ENCODE measurements at regions not wholly inside any gene's neighbourhood (a gene's known extent, or its start where the extent isn't known, plus 50 kb on each side); places are given as distances from the start of the nearest gene placed in this dataset.
A peak's percentile ranks its signal among the peaks of the same experiment; 100 is the strongest.

GRCh38 chr4:56149591-56149990, 200.8 kb downstream of the CEP135 start:
- H3K9ac ChIP-seq: no peak overlapping the region
- no peaks in the 10 kb centered on the region for H4K20me1 ChIP-seq (ENCODE audit: insufficient read depth)
- no peaks in the 10 kb centered on the region for H3K79me2 ChIP-seq (ENCODE audit: insufficient read depth)
- no peak for DNase-seq
- H3K36me3 ChIP-seq (replicated peaks in 1 of 2; ENCODE audit: control insufficient read depth in 1 of 2, insufficient read depth in 2 of 2, low read length in 1 of 2): no peaks in the 10 kb centered on the region
- CTCF ChIA-PET: interaction anchor here (0.8 kb wide), 1 partner anchor 15 kb away, joined by 3 read pairs; no protein-coding TSS in a partner anchor
- H3K4me3 ChIP-seq (ENCODE audit: low read depth in 2 of 2, low read length in 1 of 2): no peak overlapping the region
- H3K4me2 ChIP-seq: no peak overlapping the region
- H3K9me3 ChIP-seq: no peaks in the 10 kb centered on the region
- WGBS (ENCODE audit: low lambda C conversion rate): 59% methylated on average over 2 of the region's 2 CpGs
- H3F3A ChIP-seq (replicated peaks; ENCODE audit: insufficient read depth): peaks cover 4% of the 10 kb centered on the region
- POLR2A ChIA-PET: no interaction called here
- H2AFZ ChIP-seq (ENCODE audit: low read depth): no peak overlapping the region
- TF ChIP-seq GABPA (IDR thresholded peaks at IDR 0.05; ENCODE audit: low read depth): no peak
- no peak for TF ChIP-seq REST (IDR thresholded peaks at IDR 0.05; ENCODE audit: low read depth, low read length)
- TF ChIP-seq FOSL2 (IDR thresholded peaks at IDR 0.05; ENCODE audit: borderline replicate concordance, low read depth): no peak
- TF ChIP-seq YY1 (IDR thresholded peaks at IDR 0.05; ENCODE audit: low read depth): no peak
- TF ChIP-seq USF2 (IDR thresholded peaks at IDR 0.05; ENCODE audit: borderline replicate concordance, low read depth, low read length): no peak
- no peak for TF ChIP-seq CHD2 (IDR thresholded peaks at IDR 0.05; ENCODE audit: low read length, partially characterized antibody)
- TF ChIP-seq NRF1 (IDR thresholded peaks at IDR 0.05; ENCODE audit: low read depth, low read length): no peak
- TF ChIP-seq RCOR1 (IDR thresholded peaks at IDR 0.05; ENCODE audit: low read length): no peak
- no peak for TF ChIP-seq ELF1 (IDR thresholded peaks at IDR 0.05)
- TF ChIP-seq FOXJ3 (CRISPR knock-in tag; IDR thresholded peaks at IDR 0.05): no peak
- TF ChIP-seq POLR2AphosphoS5 (IDR thresholded peaks at IDR 0.05; ENCODE audit: low read depth, low read length): no peak
- no peak for TF ChIP-seq RFX5 (IDR thresholded peaks at IDR 0.05; ENCODE audit: low read length)
- TF ChIP-seq RAD21 (IDR thresholded peaks at IDR 0.05; ENCODE audit: low read length): no peak
- no peak for TF ChIP-seq SIN3A (IDR thresholded peaks at IDR 0.05; ENCODE audit: borderline replicate concordance, low read depth, low read length)
- no peak for TF ChIP-seq MAX (IDR thresholded peaks at IDR 0.05; ENCODE audit: low read depth)
- no peak for TF ChIP-seq FOXM1 (IDR thresholded peaks at IDR 0.05; ENCODE audit: low read depth)
- H3K4me1 ChIP-seq (ENCODE audit: control insufficient read depth in 1 of 2, insufficient read depth in 2 of 2, low read depth in 1 of 2, low read length in 1 of 2): peaks cover 0 to 16% of the 10 kb centered on the region in 2 experiments; a peak in 3 of 4 replicates
- no peaks in the 10 kb centered on the region for H3K9me2 ChIP-seq
- H3K27ac ChIP-seq (ENCODE audit: low read depth in 2 of 2, low read length in 1 of 2): peak overlapping the region in 1 of 2 experiments; percentile 28; a peak in 1 of 4 replicates
- H3K27me3 ChIP-seq (ENCODE audit: insufficient read depth): no peaks in the 10 kb centered on the region
